GM23338 (cell line): ENCODE measurements at regions not wholly inside any gene's neighbourhood (a gene's known extent, or its start where the extent isn't known, plus 50 kb on each side); places are given as distances from the start of the nearest gene placed in this dataset.

ENCODE experiments used
- ATAC-seq: fragments of 200-7000 bp; cut with Tn5 transposase; 3 replicates; pipeline ENCODE4 v1.9.1; 2020
- DNase-seq: peaks from one replicate; pipeline ENCODE4 v3.0.0-alpha.2; 2015; ENCODE audit warnings: low spot score
- H2AFZ ChIP-seq: fragments of 200-600 bp; sonication (generic); 2 replicates; pipeline ENCODE4 v1.8.0; 2016; ENCODE audit warnings: antibody characterized with exemption, mild to moderate bottlenecking, moderate library complexity
- H3F3A ChIP-seq: fragments of 200-600 bp; sonication (generic); replicated peaks from 2 replicates; pipeline ENCODE4 v1.8.0; 2017; ENCODE audit warnings: antibody characterized with exemption, mixed run types, low read depth
- H3K27ac ChIP-seq: fragments of 200-600 bp; sonication (generic); 2 replicates; pipeline ENCODE4 v1.6.1; 2016; ENCODE audit warnings: low read depth
- H3K27me3 ChIP-seq: fragments of 200-600 bp; sonication (generic); 2 replicates; pipeline ENCODE4 v1.8.0; 2016; ENCODE audit warnings: mild to moderate bottlenecking, mixed run types, moderate library complexity; ENCODE audit not compliant: insufficient read depth
- H3K36me3 ChIP-seq: fragments of 200-600 bp; sonication (generic); 2 replicates; pipeline ENCODE4 v1.8.0; 2016; ENCODE audit warnings: mild to moderate bottlenecking; ENCODE audit not compliant: insufficient read depth
- H3K4me1 ChIP-seq: fragments of 200-600 bp; sonication (generic); 2 replicates; pipeline ENCODE4 v1.8.0; 2016; ENCODE audit warnings: mild to moderate bottlenecking, moderate library complexity; ENCODE audit not compliant: insufficient read depth
- H3K4me2 ChIP-seq: fragments of 200-600 bp; sonication (generic); 2 replicates; pipeline ENCODE4 v1.7.1; 2017; ENCODE audit warnings: mixed run types
- H3K4me3 ChIP-seq: fragments of 200-600 bp; sonication (generic); 2 replicates; pipeline ENCODE4 v1.6.1; 2016; ENCODE audit warnings: mixed run types
- H3K79me2 ChIP-seq: fragments of 200-600 bp; sonication (generic); replicated peaks from 2 replicates; pipeline ENCODE4 v1.8.0; 2017; ENCODE audit warnings: mild to moderate bottlenecking; ENCODE audit not compliant: insufficient read depth
- H3K9me2 ChIP-seq: fragments of 200-600 bp; sonication (generic); 2 replicates; pipeline ENCODE4 v1.8.0; 2017; ENCODE audit not compliant: insufficient read depth
- H4K20me1 ChIP-seq: fragments of 200-600 bp; sonication (generic); replicated peaks from 2 replicates; pipeline ENCODE4 v1.8.0; 2017; ENCODE audit warnings: mild to moderate bottlenecking; ENCODE audit not compliant: insufficient read depth
- H3K27ac Mint-ChIP-seq: 2 replicates; pipeline ENCODE4 v1.8.0; 2020; ENCODE audit warnings: inconsistent platforms, mild to moderate bottlenecking, moderate library complexity, mixed read lengths
- H3K27me3 Mint-ChIP-seq: 3 replicates; pipeline ENCODE4 v1.8.0; 2022; ENCODE audit warnings: low read depth, mild to moderate bottlenecking, moderate library complexity, mixed read lengths, inconsistent platforms; ENCODE audit not compliant: insufficient read depth, poor library complexity
- H3K36me3 Mint-ChIP-seq: 3 replicates; pipeline ENCODE4 v1.8.0; 2021; ENCODE audit warnings: low read depth, mild to moderate bottlenecking, inconsistent platforms, moderate library complexity, mixed read lengths
- H3K4me1 Mint-ChIP-seq: 3 replicates; pipeline ENCODE4 v1.8.0; 2020; ENCODE audit warnings: mild to moderate bottlenecking, inconsistent platforms, mixed read lengths
- H3K4me3 Mint-ChIP-seq: 3 replicates; pipeline ENCODE4 v1.8.0; 2021; ENCODE audit warnings: moderate library complexity, mild to moderate bottlenecking, inconsistent platforms, mixed read lengths
- H3K9me3 Mint-ChIP-seq: 3 replicates; pipeline ENCODE4 v1.8.0; 2020; ENCODE audit warnings: moderate library complexity, mild to moderate bottlenecking, inconsistent platforms, mixed read lengths
- CREB1 ChIP-seq: fragments of 250-450 bp; sonication (Bioruptor Pico); IDR thresholded peaks from 2 replicates; pipeline ENCODE4 v1.5.0; 2020; ENCODE audit warnings: low read depth, mild to moderate bottlenecking, moderate library complexity
- CTCF ChIP-seq, 2 experiments: fragments of 200-600 bp in 1 of 2; sonication (generic) in 1 of 2; conservative IDR thresholded peaks; 2 replicates each; pipeline versions ENCODE4 v1.5.1 to v1.6.1; 2016 to 2017; ENCODE audit warnings: antibody characterized with exemption in 2 of 2, low read depth in 2 of 2, mild to moderate bottlenecking in 2 of 2, moderate library complexity in 1 of 2
- ETS1 ChIP-seq: IDR thresholded peaks from 2 replicates; pipeline ENCODE4 v1.6.1; 2016; ENCODE audit warnings: antibody characterized with exemption
- EZH2 ChIP-seq: fragments of 200-600 bp; sonication (generic); IDR thresholded peaks from one replicate; pipeline ENCODE4 v1.8.0; 2017; ENCODE audit warnings: antibody characterized with exemption, mild to moderate bottlenecking, low read depth; ENCODE audit not compliant: unreplicated experiment
- EZH2phosphoT487 ChIP-seq: fragments of 200-600 bp; sonication (generic); IDR thresholded peaks from one replicate; pipeline ENCODE4 v1.8.1; 2018; ENCODE audit warnings: antibody characterized with exemption; ENCODE audit not compliant: unreplicated experiment
- JUNB ChIP-seq: IDR thresholded peaks from one replicate; pipeline ENCODE4 v1.6.1; 2016; ENCODE audit warnings: antibody characterized with exemption; ENCODE audit not compliant: unreplicated experiment
- REST ChIP-seq: IDR thresholded peaks from one replicate; pipeline ENCODE4 v1.6.1; 2018; ENCODE audit warnings: antibody characterized with exemption; ENCODE audit not compliant: unreplicated experiment
- STAT1 ChIP-seq: IDR thresholded peaks from one replicate; pipeline ENCODE4 v1.6.1; 2016; ENCODE audit warnings: antibody characterized with exemption; ENCODE audit not compliant: unreplicated experiment
- ZNF114 ChIP-seq: fragments of 250-450 bp; sonication (Bioruptor Pico); IDR thresholded peaks from 2 replicates; pipeline ENCODE4 v1.5.0; 2020; ENCODE audit warnings: mild to moderate bottlenecking, moderate library complexity

GRCh38 chr2:7613831-7614230, 696.6 kb downstream of the RNF144A start (continued):
- TF ChIP-seq CTCF (conservative IDR thresholded peaks at IDR 0.05; ENCODE audit: low read depth in 2 of 2), result no peak

GRCh38 chr2:7618031-7618430, 700.8 kb downstream of the RNF144A start:
- H3K4me1 ChIP-seq, result peaks cover 7% of the 10 kb centered on the region
- peaks cover 27% of the 10 kb centered on the region for H3K4me1 Mint-ChIP-seq
- peaks cover 17% of the 10 kb centered on the region for H3K9me2 ChIP-seq
- H3F3A ChIP-seq, result no peaks in the 10 kb centered on the region
- no peak overlapping the region for H2AFZ ChIP-seq
- H3K4me3 Mint-ChIP-seq, result no peak overlapping the region
- no peak overlapping the region for H3K27ac ChIP-seq
- H4K20me1 ChIP-seq, result no peaks in the 10 kb centered on the region
- no peaks in the 10 kb centered on the region for H3K36me3 ChIP-seq
- peaks cover 4% of the 10 kb centered on the region for H3K27me3 Mint-ChIP-seq
- no peak overlapping the region for H3K4me3 ChIP-seq
- TF ChIP-seq REST, result no peak
- no peak for TF ChIP-seq EZH2
- no peak for TF ChIP-seq ZNF114 (CRISPR knock-in tag)
- no peaks in the 10 kb centered on the region for H3K36me3 Mint-ChIP-seq
- H3K79me2 ChIP-seq, result no peaks in the 10 kb centered on the region
- DNase-seq, result no peak
- H3K27ac Mint-ChIP-seq, result no peak overlapping the region
- H3K4me2 ChIP-seq, result no peak overlapping the region
- no peaks in the 10 kb centered on the region for H3K27me3 ChIP-seq
- H3K9me3 Mint-ChIP-seq, result peaks cover 3% of the 10 kb centered on the region; the same call in 2 of the 3 replicates
- ATAC-seq, result no peak

- Histone ChIP-seq H3K4me2 (no peak overlapping the region), H3K27ac (no peak overlapping the region), H3K79me2 (no peaks in the 10 kb centered on the region), H3K36me3 (no peaks in the 10 kb centered on the region), H3K4me3 (no peak overlapping the region), H3F3A (no peaks in the 10 kb centered on the region), H3K4me1 (peaks cover 7% of the 10 kb centered on the region), H3K9me2 (peaks cover 10% of the 10 kb centered on the region), H3K27me3 (no peaks in the 10 kb centered on the region), H4K20me1 (no peaks in the 10 kb centered on the region), H2AFZ (peak overlapping the region; percentile 82)
- H3K4me1 Mint-ChIP-seq, result peaks cover 27% of the 10 kb centered on the region
- DNase-seq (no peak), ATAC-seq (no peak)
- H3K36me3 Mint-ChIP-seq, result no peaks in the 10 kb centered on the region
- H3K27me3 Mint-ChIP-seq, result no peaks in the 10 kb centered on the region
- H3K27ac Mint-ChIP-seq, result no peak overlapping the region
- no peaks in the 10 kb centered on the region for H3K9me3 Mint-ChIP-seq
- H3K4me3 Mint-ChIP-seq, result no peak overlapping the region
- TF ChIP-seq CREB1 (CRISPR knock-in tag), result no peak
- TF ChIP-seq ETS1, result no peak
- no peak for TF ChIP-seq JUNB
- no peak for TF ChIP-seq EZH2
- no peak for TF ChIP-seq ZNF114 (CRISPR knock-in tag)
- TF ChIP-seq STAT1, result no peak
- no peak for TF ChIP-seq EZH2phosphoT487
Measured at GRCh38 chr2:7619203-7619970, 702.2 kb downstream of the RNF144A start.
